Upper lobe of left lung (tissue), 4 donors: ENCODE measurements at regions not wholly inside any gene's neighbourhood (a gene's known extent, or its start where the extent isn't known, plus 50 kb on each side); places are given as distances from the start of the nearest gene placed in this dataset.
"Not testable (repeated sequence)": the region's sequence is repeated elsewhere in the genome, so short reads cannot be mapped to it uniquely, and the experiment has no call there.

ENCODE experiments used
- CTCF ChIP-seq, 6 experiments: fragments of 450-650 bp in 4 of 6; fragments of 200-600 bp in 2 of 6; sonication (generic) in 2 of 6; IDR thresholded peaks; one replicate each; pipeline ENCODE4 v1.5.1; 2016 to 2019; ENCODE audit warnings: antibody characterized with exemption in 6 of 6
- POLR2A ChIP-seq, 4 donors: fragments of 450-650 bp; IDR thresholded peaks; one replicate each; pipeline ENCODE4 v1.5.1; 2016 to 2017; ENCODE audit warnings: antibody characterized with exemption in 4 of 4, mild to moderate bottlenecking in 2 of 4

GRCh38 chr17:30706461-30707335 lies 117.8 kb downstream of the CRLF3 start:
- TF ChIP-seq POLR2A, CTCF (IDR thresholded peaks at IDR 0.05): not testable (repeated sequence)
